RWPE2 (cell line): ENCODE measurements at regions not wholly inside any gene's neighbourhood (a gene's known extent, or its start where the extent isn't known, plus 50 kb on each side); places are given as distances from the start of the nearest gene placed in this dataset.

Experiments
- ATAC-seq: fragments of 200-7000 bp; cut with Tn5 transposase; 3 replicates; pipeline ENCODE4 v1.9.1; 2021; ENCODE audit warnings: low read depth
- DNase-seq: peaks from one replicate; pipeline ENCODE4 v3.0.0-alpha.2; 2020; ENCODE audit warnings: low spot score
- H3K27ac ChIP-seq: fragments of 450-650 bp; 2 replicates; pipeline ENCODE4 v1.5.1; 2017; ENCODE audit warnings: mild to moderate bottlenecking; ENCODE audit not compliant: poor library complexity, severe bottlenecking
- H3K27me3 ChIP-seq: fragments of 250-450 bp; sonication (Bioruptor Pico); 2 replicates; pipeline ENCODE4 v1.5.1; 2021; ENCODE audit warnings: mild to moderate bottlenecking, moderate library complexity; ENCODE audit not compliant: insufficient read depth, poor library complexity, severe bottlenecking
- H3K36me3 ChIP-seq: fragments of 250-450 bp; sonication (Bioruptor Pico); 2 replicates; pipeline ENCODE4 v1.5.1; 2020; ENCODE audit warnings: low read depth, mild to moderate bottlenecking, moderate library complexity
- H3K4me1 ChIP-seq: fragments of 250-450 bp; sonication (Bioruptor Pico); 2 replicates; pipeline ENCODE4 v1.5.1; 2021; ENCODE audit warnings: mild to moderate bottlenecking, moderate library complexity; ENCODE audit not compliant: insufficient read depth, poor library complexity, severe bottlenecking
- H3K4me3 ChIP-seq: fragments of 250-450 bp; sonication (Bioruptor Pico); 2 replicates; pipeline ENCODE4 v1.5.1; 2021; ENCODE audit warnings: mild to moderate bottlenecking, moderate library complexity; ENCODE audit not compliant: severe bottlenecking
- H3K9me3 ChIP-seq: fragments of 250-450 bp; sonication (Bioruptor Pico); 2 replicates; pipeline ENCODE4 v1.5.1; 2021; ENCODE audit warnings: mild to moderate bottlenecking, moderate library complexity; ENCODE audit not compliant: severe bottlenecking
- CTCF ChIP-seq: fragments of 450-650 bp; IDR thresholded peaks from one replicate; pipeline ENCODE4 v1.5.1; 2017; ENCODE audit warnings: mild to moderate bottlenecking, moderate library complexity; ENCODE audit not compliant: poor library complexity, severe bottlenecking

- DNase-seq (no peak), ATAC-seq (no peak)
- H3K4me1 ChIP-seq = peaks cover 18% of the 10 kb centered on the region
- TF ChIP-seq CTCF = no peak
- H3K27ac ChIP-seq = no peak overlapping the region
- no peak overlapping the region for H3K4me3 ChIP-seq
- H3K9me3 ChIP-seq = no peaks in the 10 kb centered on the region
- no peaks in the 10 kb centered on the region for H3K36me3 ChIP-seq
- H3K27me3 ChIP-seq = no peaks in the 10 kb centered on the region
These were observed 92.3 kb downstream of the HS1BP3 start for GRCh38 chr2:20558391-20559150.

- no peak for TF ChIP-seq CTCF
- no peaks in the 10 kb centered on the region for H3K9me3 ChIP-seq
- H3K27me3 ChIP-seq = no peaks in the 10 kb centered on the region
- no peak for ATAC-seq
- no peaks in the 10 kb centered on the region for H3K36me3 ChIP-seq
- no peak for DNase-seq
- H3K4me3 ChIP-seq = no peak overlapping the region
- H3K27ac ChIP-seq = no peak overlapping the region
- peaks cover 18% of the 10 kb centered on the region for H3K4me1 ChIP-seq
These were observed 91.6 kb downstream of the HS1BP3 start for GRCh38 chr2:20559277-20559676.

- Histone ChIP-seq H3K27ac (no peak overlapping the region), H3K9me3 (no peaks in the 10 kb centered on the region), H3K4me3 (no peak overlapping the region), H3K4me1 (peaks cover 18% of the 10 kb centered on the region), H3K36me3 (no peaks in the 10 kb centered on the region), H3K27me3 (no peaks in the 10 kb centered on the region)
- ATAC-seq = no peak
- TF ChIP-seq CTCF = no peak
- DNase-seq = no peak
These were observed 90.9 kb downstream of the HS1BP3 start for GRCh38 chr2:20560011-20560410.

GRCh38 chr2:20560891-20561636, 89.8 kb downstream of the HS1BP3 start:
- DNase-seq (no peak), ATAC-seq (peak; percentile 65)
- Histone ChIP-seq H3K27ac (peak overlapping the region; percentile 40), H3K27me3 (no peaks in the 10 kb centered on the region), H3K4me3 (no peak overlapping the region), H3K36me3 (no peaks in the 10 kb centered on the region), H3K9me3 (no peaks in the 10 kb centered on the region), H3K4me1 (peaks cover 18% of the 10 kb centered on the region)
- no peak for TF ChIP-seq CTCF
